ENCODE measurements at regions not wholly inside any gene's neighbourhood (a gene's known extent, or its start where the extent isn't known, plus 50 kb on each side); places are given as distances from the start of the nearest gene placed in this dataset.

- no peak for DNase-seq (ENCODE audit: low read depth)
- no peak overlapping the region for H3K4me3 ChIP-seq (ENCODE audit: low read depth, low read length)
Observed at GRCh38 chr2:12430407-12431133, 286.2 kb upstream of the TRIB2 start.

- no peak for DNase-seq (ENCODE audit: low read depth)
- H3K4me3 ChIP-seq (ENCODE audit: low read depth, low read length): no peak overlapping the region
Observed at GRCh38 chr2:12432985-12433625, 283.6 kb upstream of the TRIB2 start.

GRCh38 chr2:12433626-12433990, 283.1 kb upstream of the TRIB2 start:
- no peak for DNase-seq (ENCODE audit: low read depth)
- no peak overlapping the region for H3K4me3 ChIP-seq (ENCODE audit: low read depth, low read length)

- H3K4me3 ChIP-seq (ENCODE audit: low read depth, low read length): no peak overlapping the region
- DNase-seq (ENCODE audit: low read depth): no peak
Observed at GRCh38 chr2:12434630-12435098, 282.1 kb upstream of the TRIB2 start.

GRCh38 chr2:12435430-12436222, 281.1 kb upstream of the TRIB2 start:
- no peak for DNase-seq (ENCODE audit: low read depth)
- no peak overlapping the region for H3K4me3 ChIP-seq (ENCODE audit: low read depth, low read length)

GRCh38 chr2:12436483-12436882, 280.3 kb upstream of the TRIB2 start:
- H3K4me3 ChIP-seq (ENCODE audit: low read depth, low read length): no peak overlapping the region
- no peak for DNase-seq (ENCODE audit: low read depth)

- H3K4me3 ChIP-seq (ENCODE audit: low read depth, low read length): no peak overlapping the region
- DNase-seq (ENCODE audit: low read depth): no peak
Observed at GRCh38 chr2:12436935-12437561, 279.7 kb upstream of the TRIB2 start.

- H3K4me3 ChIP-seq (ENCODE audit: low read depth, low read length): no peak overlapping the region
- no peak for DNase-seq (ENCODE audit: low read depth)
Observed at GRCh38 chr2:12440731-12441130, 276.0 kb upstream of the TRIB2 start.

GRCh38 chr2:12441750-12442475, 274.8 kb upstream of the TRIB2 start:
- no peak for DNase-seq (ENCODE audit: low read depth)
- H3K4me3 ChIP-seq (ENCODE audit: low read depth, low read length): no peak overlapping the region

GRCh38 chr2:12442476-12442847, 274.3 kb upstream of the TRIB2 start:
- DNase-seq (ENCODE audit: low read depth): peak; percentile 65
- no peak overlapping the region for H3K4me3 ChIP-seq (ENCODE audit: low read depth, low read length)

- DNase-seq (ENCODE audit: low read depth): no peak
- H3K4me3 ChIP-seq (ENCODE audit: low read depth, low read length): no peak overlapping the region
Observed at GRCh38 chr2:12448846-12449505, 267.8 kb upstream of the TRIB2 start.

- H3K4me3 ChIP-seq (ENCODE audit: low read depth, low read length): no peak overlapping the region
- DNase-seq (ENCODE audit: low read depth): no peak
Observed at GRCh38 chr2:12451726-12452125, 265.0 kb upstream of the TRIB2 start.

GRCh38 chr2:12452185-12452584, 264.6 kb upstream of the TRIB2 start:
- no peak overlapping the region for H3K4me3 ChIP-seq (ENCODE audit: low read depth, low read length)

GRCh38 chr2:12453731-12454130, 263.0 kb upstream of the TRIB2 start:
- no peak overlapping the region for H3K4me3 ChIP-seq (ENCODE audit: low read depth, low read length)
- DNase-seq (ENCODE audit: low read depth): no peak

More at GRCh38 chr2:12452185-12452584, 264.6 kb upstream of the TRIB2 start:
- DNase-seq (ENCODE audit: low read depth): peak; percentile 69

- no peak for DNase-seq (ENCODE audit: low read depth)
- no peak overlapping the region for H3K4me3 ChIP-seq (ENCODE audit: low read depth, low read length)
Observed at GRCh38 chr2:12455661-12456060, 261.1 kb upstream of the TRIB2 start.

- no peak overlapping the region for H3K4me3 ChIP-seq (ENCODE audit: low read depth, low read length)
- peak; percentile 99 for DNase-seq (ENCODE audit: low read depth)
Observed at GRCh38 chr2:12456293-12457106, 260.2 kb upstream of the TRIB2 start.

GRCh38 chr2:12457831-12458230, 258.9 kb upstream of the TRIB2 start:
- no peak overlapping the region for H3K4me3 ChIP-seq (ENCODE audit: low read depth, low read length)
- no peak for DNase-seq (ENCODE audit: low read depth)

GRCh38 chr2:12463189-12463588, 253.5 kb upstream of the TRIB2 start:
- DNase-seq (ENCODE audit: low read depth): no peak
- no peak overlapping the region for H3K4me3 ChIP-seq (ENCODE audit: low read depth, low read length)
